Panc1 (cell line): ENCODE measurements at regions not wholly inside any gene's neighbourhood (a gene's known extent, or its start where the extent isn't known, plus 50 kb on each side); places are given as distances from the start of the nearest gene placed in this dataset.

Experiments used
- POLR2AphosphoS5 ChIP-seq: IDR thresholded peaks from 2 replicates; pipeline ENCODE4 v1.6.1; 2012; ENCODE audit warnings: mild to moderate bottlenecking, low read depth, low read length, moderate library complexity
- SIN3A ChIP-seq: IDR thresholded peaks from 2 replicates; pipeline ENCODE4 v1.6.1; 2012; ENCODE audit warnings: low read depth, mild to moderate bottlenecking, low read length, moderate library complexity, borderline replicate concordance; ENCODE audit not compliant: insufficient read depth
- TF ChIP-seq, protein P1 (sequence below): fragments of 450-650 bp; IDR thresholded peaks from 2 replicates; pipeline ENCODE4 v1.5.1; 2017; ENCODE audit warnings: mild to moderate bottlenecking

DNA sequence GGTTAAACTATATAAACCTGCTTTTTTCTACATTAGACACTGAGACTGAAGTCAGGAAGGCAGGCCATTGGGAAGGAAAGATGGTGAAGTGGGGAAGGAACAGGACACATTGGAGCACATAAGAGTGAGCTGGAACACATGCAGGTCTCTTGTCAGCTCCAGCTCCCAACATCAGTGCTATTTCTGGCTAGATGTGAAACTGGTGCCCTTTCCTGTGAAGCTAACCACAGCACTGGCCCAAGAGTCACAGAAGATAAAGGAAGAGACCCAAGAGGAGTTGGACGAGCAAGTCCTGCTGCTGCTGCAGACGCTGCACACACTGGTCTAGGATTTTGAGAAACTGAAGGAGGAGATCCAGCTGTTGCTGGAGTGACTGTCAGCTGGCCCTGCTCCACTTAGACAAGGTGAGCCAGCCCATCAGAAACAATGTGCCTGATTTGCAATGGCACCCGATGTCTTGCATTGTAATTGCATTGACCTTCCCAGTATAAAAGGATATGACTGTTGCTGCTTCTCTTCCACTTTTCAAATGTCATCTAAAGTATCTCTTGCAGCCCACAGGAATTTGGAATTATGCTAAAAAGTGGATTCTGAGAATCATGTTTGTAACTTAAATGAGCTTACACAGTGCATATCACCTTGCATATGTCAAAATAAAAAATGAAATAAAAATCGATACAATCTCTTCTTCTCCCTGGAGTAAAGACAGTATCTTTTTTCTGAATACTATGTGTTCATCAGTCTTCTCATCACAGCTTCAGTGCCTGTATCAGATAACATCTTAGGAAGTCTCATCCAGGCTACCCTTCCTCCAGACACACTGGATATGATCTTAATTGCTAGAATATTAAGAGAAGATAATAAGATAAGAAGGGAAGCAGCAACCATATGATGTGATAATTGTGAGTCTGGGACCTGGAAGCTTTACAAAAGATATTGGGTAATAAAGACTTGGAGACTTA, 230.7 kb upstream of the SPRY2 start:
- TF ChIP-seq, protein P1, sequence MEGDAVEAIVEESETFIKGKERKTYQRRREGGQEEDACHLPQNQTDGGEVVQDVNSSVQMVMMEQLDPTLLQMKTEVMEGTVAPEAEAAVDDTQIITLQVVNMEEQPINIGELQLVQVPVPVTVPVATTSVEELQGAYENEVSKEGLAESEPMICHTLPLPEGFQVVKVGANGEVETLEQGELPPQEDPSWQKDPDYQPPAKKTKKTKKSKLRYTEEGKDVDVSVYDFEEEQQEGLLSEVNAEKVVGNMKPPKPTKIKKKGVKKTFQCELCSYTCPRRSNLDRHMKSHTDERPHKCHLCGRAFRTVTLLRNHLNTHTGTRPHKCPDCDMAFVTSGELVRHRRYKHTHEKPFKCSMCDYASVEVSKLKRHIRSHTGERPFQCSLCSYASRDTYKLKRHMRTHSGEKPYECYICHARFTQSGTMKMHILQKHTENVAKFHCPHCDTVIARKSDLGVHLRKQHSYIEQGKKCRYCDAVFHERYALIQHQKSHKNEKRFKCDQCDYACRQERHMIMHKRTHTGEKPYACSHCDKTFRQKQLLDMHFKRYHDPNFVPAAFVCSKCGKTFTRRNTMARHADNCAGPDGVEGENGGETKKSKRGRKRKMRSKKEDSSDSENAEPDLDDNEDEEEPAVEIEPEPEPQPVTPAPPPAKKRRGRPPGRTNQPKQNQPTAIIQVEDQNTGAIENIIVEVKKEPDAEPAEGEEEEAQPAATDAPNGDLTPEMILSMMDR, result no peak
- TF ChIP-seq POLR2AphosphoS5, result no peak
- no peak for TF ChIP-seq SIN3A
